ENCODE measurements at regions not wholly inside any gene's neighbourhood (a gene's known extent, or its start where the extent isn't known, plus 50 kb on each side); places are given as distances from the start of the nearest gene placed in this dataset.

GRCh38 chr10:25076506-25077177 lies 60.2 kb downstream of the THNSL1 start:
- H3K4me2 ChIP-seq, result peak overlapping the region; percentile 38
- WGBS (ENCODE audit: low lambda C conversion rate, missing lambda C conversion rate), result 61% methylated on average over 9 of the region's 9 CpGs

GRCh38 chr10:25078658-25079431 lies 62.4 kb downstream of the THNSL1 start:
- H3K27ac ChIP-seq, result peak overlapping the region; percentile 86
- no peak overlapping the region for H2AFZ ChIP-seq
- peak overlapping the region; percentile 61 for H3K4me2 ChIP-seq
- DNase-seq (ENCODE audit: low spot score), result peak; percentile 43
- no peak overlapping the region for H3K4me3 ChIP-seq
- 39% methylated on average over 7 of the region's 7 CpGs for WGBS (ENCODE audit: low lambda C conversion rate, missing lambda C conversion rate)
- H3K36me3 ChIP-seq (replicated peaks; ENCODE audit: insufficient read depth, low read depth), result no peaks in the 10 kb centered on the region
- H3K79me2 ChIP-seq, result no peaks in the 10 kb centered on the region
- no peaks in the 10 kb centered on the region for H3K9me2 ChIP-seq (replicated peaks; ENCODE audit: insufficient read depth)
- H3K27me3 ChIP-seq, result no peaks in the 10 kb centered on the region
- TF ChIP-seq CTCF (IDR thresholded peaks at IDR 0.05; ENCODE audit: poor library complexity) (no peak), EZH2 (IDR thresholded peaks at IDR 0.05; ENCODE audit: borderline replicate concordance) (no peak), EZH2phosphoT487 (IDR thresholded peaks at IDR 0.05; ENCODE audit: low read depth, severe bottlenecking, unreplicated experiment) (no peak)
- H4K20me1 ChIP-seq (ENCODE audit: insufficient read depth, poor library complexity, severe bottlenecking), result no peaks in the 10 kb centered on the region
- H3K4me1 ChIP-seq (ENCODE audit: insufficient read depth), result peaks cover 34% of the 10 kb centered on the region
- H3K9me3 ChIP-seq (ENCODE audit: low read depth), result no peaks in the 10 kb centered on the region

More at GRCh38 chr10:25076506-25077177, 60.2 kb downstream of the THNSL1 start:
- H3K79me2 ChIP-seq, result no peaks in the 10 kb centered on the region
- peaks cover 21% of the 10 kb centered on the region for H3K4me1 ChIP-seq (ENCODE audit: insufficient read depth)
- H3K27me3 ChIP-seq, result no peaks in the 10 kb centered on the region
- H3K36me3 ChIP-seq (replicated peaks; ENCODE audit: insufficient read depth, low read depth), result no peaks in the 10 kb centered on the region
- TF ChIP-seq EZH2phosphoT487 (IDR thresholded peaks at IDR 0.05; ENCODE audit: low read depth, severe bottlenecking, unreplicated experiment), result no peak
- no peak for TF ChIP-seq EZH2 (IDR thresholded peaks at IDR 0.05; ENCODE audit: borderline replicate concordance)
- no peak for TF ChIP-seq CTCF (IDR thresholded peaks at IDR 0.05; ENCODE audit: poor library complexity)
- H4K20me1 ChIP-seq (ENCODE audit: insufficient read depth, poor library complexity, severe bottlenecking), result no peaks in the 10 kb centered on the region
- no peaks in the 10 kb centered on the region for H3K9me2 ChIP-seq (replicated peaks; ENCODE audit: insufficient read depth)
- H3K9me3 ChIP-seq (ENCODE audit: low read depth), result no peaks in the 10 kb centered on the region
- DNase-seq (ENCODE audit: low spot score), result no peak
- H3K4me3 ChIP-seq, result no peak overlapping the region
- H3K27ac ChIP-seq, result peak overlapping the region; percentile 67
- peak overlapping the region; percentile 29 for H2AFZ ChIP-seq

- Histone ChIP-seq H3K4me2 (peak overlapping the region; percentile 3), H3K4me1 (ENCODE audit: insufficient read depth) (peaks cover 34% of the 10 kb centered on the region), H3K27me3 (no peaks in the 10 kb centered on the region), H3K27ac (peak overlapping the region; percentile 85), H3K36me3 (replicated peaks; ENCODE audit: insufficient read depth, low read depth) (no peaks in the 10 kb centered on the region), H3K9me2 (replicated peaks; ENCODE audit: insufficient read depth) (no peaks in the 10 kb centered on the region), H2AFZ (peak overlapping the region; percentile 16), H4K20me1 (ENCODE audit: insufficient read depth, poor library complexity, severe bottlenecking) (no peaks in the 10 kb centered on the region), H3K9me3 (ENCODE audit: low read depth) (no peaks in the 10 kb centered on the region), H3K4me3 (no peak overlapping the region), H3K79me2 (no peaks in the 10 kb centered on the region)
- peak; percentile 93 for DNase-seq (ENCODE audit: low spot score)
- WGBS (ENCODE audit: low lambda C conversion rate, missing lambda C conversion rate), result 8% methylated on average over 9 of the region's 9 CpGs
- TF ChIP-seq EZH2 (IDR thresholded peaks at IDR 0.05; ENCODE audit: borderline replicate concordance), result no peak
- TF ChIP-seq CTCF (IDR thresholded peaks at IDR 0.05; ENCODE audit: poor library complexity), result peak; percentile 90
- no peak for TF ChIP-seq EZH2phosphoT487 (IDR thresholded peaks at IDR 0.05; ENCODE audit: low read depth, severe bottlenecking, unreplicated experiment)
Measured at GRCh38 chr10:25080880-25081581, 64.6 kb downstream of the THNSL1 start.

All from hepatocyte (in vitro differentiated cells).